CD4-positive, alpha-beta T cell (primary cell): ENCODE measurements at regions not wholly inside any gene's neighbourhood (a gene's known extent, or its start where the extent isn't known, plus 50 kb on each side); places are given as distances from the start of the nearest gene placed in this dataset.

Source experiments
- ATAC-seq: fragments of 200-7000 bp; cut with Tn5 transposase; one replicate; pipeline ENCODE4 v1.10.0; 2022; ENCODE audit warnings: mild to moderate bottlenecking; ENCODE audit not compliant: poor library complexity
- CTCF ChIA-PET: fragments of 350-600 bp; sonication (Branson Sonifier 250); formaldehyde crosslinking; loops from one replicate; lab custom pipeline; 2021; ENCODE audit warnings: antibody characterized with exemption, inconsistent platforms; lab: Charles Lee
- POLR2A ChIA-PET: fragments of 350-600 bp; sonication (Branson Sonifier 250); formaldehyde crosslinking; loops from one replicate; lab custom pipeline; 2021; ENCODE audit warnings: antibody characterized with exemption, inconsistent platforms; lab: Charles Lee
- DNase-seq, 14 experiments: peaks; one replicate each; pipeline ENCODE4 v3.0.0-alpha.2; 2013 to 2020; ENCODE audit warnings: mixed read lengths in 2 of 14
- H3K27ac ChIP-seq, 2 donors: one replicate each; pipeline versions ENCODE4 v1.5.1 to v1.7.0; 2013; ENCODE audit warnings: low read length in 2 of 2, low read depth in 1 of 2, mild to moderate bottlenecking in 1 of 2
- H3K27me3 ChIP-seq, 2 experiments: 1 replicate in 1 of 2; 2 replicates in 1 of 2; pipeline versions ENCODE4 v1.6.1 to v1.7.0; 2013; ENCODE audit warnings: low read length in 2 of 2, control low read depth in 1 of 2, mild to moderate bottlenecking in 1 of 2, moderate library complexity in 1 of 2; ENCODE audit not compliant: insufficient read depth in 2 of 2, control insufficient read depth in 1 of 2
- H3K36me3 ChIP-seq: one replicate; pipeline ENCODE4 v1.6.1; 2013; ENCODE audit warnings: low read length, control low read depth; ENCODE audit not compliant: insufficient read depth
- H3K4me1 ChIP-seq: one replicate; pipeline ENCODE4 v1.6.1; 2013; ENCODE audit warnings: low read length, control low read depth; ENCODE audit not compliant: insufficient read depth
- H3K4me3 ChIP-seq: one replicate; pipeline ENCODE4 v1.5.1; 2013; ENCODE audit warnings: mild to moderate bottlenecking, low read length, moderate library complexity
- H3K9me3 ChIP-seq, 2 experiments: 1 replicate in 1 of 2; 2 replicates in 1 of 2; pipeline versions ENCODE4 v1.6.1 to v1.7.0; 2013; ENCODE audit warnings: low read length in 2 of 2, mild to moderate bottlenecking in 2 of 2, control low read depth in 1 of 2, moderate library complexity in 1 of 2; ENCODE audit not compliant: control insufficient read depth in 1 of 2, insufficient read depth in 1 of 2
- H3K27ac Mint-ChIP-seq: one replicate; pipeline ENCODE4 v1.8.0; 2020; ENCODE audit warnings: mixed read lengths
- H3K27me3 Mint-ChIP-seq: one replicate; pipeline ENCODE4 v1.8.0; 2021; ENCODE audit warnings: mixed read lengths
- H3K36me3 Mint-ChIP-seq: one replicate; pipeline ENCODE4 v1.8.0; 2021; ENCODE audit warnings: low read depth, mixed read lengths
- H3K4me1 Mint-ChIP-seq: one replicate; pipeline ENCODE4 v1.8.0; 2021; ENCODE audit warnings: low read depth, mixed read lengths
- H3K4me3 Mint-ChIP-seq: one replicate; pipeline ENCODE4 v1.8.0; 2020; ENCODE audit warnings: mild to moderate bottlenecking, mixed read lengths
- H3K9me3 Mint-ChIP-seq: one replicate; pipeline ENCODE4 v1.8.0; 2020; ENCODE audit warnings: mixed read lengths
- intact Hi-C, 2 experiments: fragments of 100-400 bp; cut with DNase I in 1 of 2; cut with micrococcal nuclease in 1 of 2; formaldehyde crosslinking; loops; one replicate each; pipeline versions ENCODE4 v1.15.1 to v1.9.0; 2023 to 2025; cut with DNase I, micrococcal nuclease
- TF ChIP-seq, protein P1 (sequence below): fragments of 200-600 bp; IDR thresholded peaks from one replicate; pipeline ENCODE4 v1.8.0; 2022; ENCODE audit warnings: antibody characterized with exemption, mild to moderate bottlenecking

GRCh38 chr5:166102947-166103346, 2188.5 kb upstream of the WWC1 start:
- Mint-ChIP-seq H3K27ac (no peak overlapping the region), H3K4me3 (no peak overlapping the region), H3K9me3 (no peaks in the 10 kb centered on the region), H3K36me3 (no peaks in the 10 kb centered on the region), H3K4me1 (no peaks in the 10 kb centered on the region), H3K27me3 (no peaks in the 10 kb centered on the region)
- Histone ChIP-seq H3K27ac (no peak overlapping the region), H3K27me3 (no peaks in the 10 kb centered on the region), H3K4me1 (no peaks in the 10 kb centered on the region), H3K36me3 (no peaks in the 10 kb centered on the region), H3K4me3 (no peak overlapping the region), H3K9me3 (peaks cover 0 to 12% of the 10 kb centered on the region in 2 experiments)
- intact Hi-C loops = no loop called here
- CTCF ChIA-PET = no interaction called here
- POLR2A ChIA-PET = no interaction called here
- TF ChIP-seq, protein P1, sequence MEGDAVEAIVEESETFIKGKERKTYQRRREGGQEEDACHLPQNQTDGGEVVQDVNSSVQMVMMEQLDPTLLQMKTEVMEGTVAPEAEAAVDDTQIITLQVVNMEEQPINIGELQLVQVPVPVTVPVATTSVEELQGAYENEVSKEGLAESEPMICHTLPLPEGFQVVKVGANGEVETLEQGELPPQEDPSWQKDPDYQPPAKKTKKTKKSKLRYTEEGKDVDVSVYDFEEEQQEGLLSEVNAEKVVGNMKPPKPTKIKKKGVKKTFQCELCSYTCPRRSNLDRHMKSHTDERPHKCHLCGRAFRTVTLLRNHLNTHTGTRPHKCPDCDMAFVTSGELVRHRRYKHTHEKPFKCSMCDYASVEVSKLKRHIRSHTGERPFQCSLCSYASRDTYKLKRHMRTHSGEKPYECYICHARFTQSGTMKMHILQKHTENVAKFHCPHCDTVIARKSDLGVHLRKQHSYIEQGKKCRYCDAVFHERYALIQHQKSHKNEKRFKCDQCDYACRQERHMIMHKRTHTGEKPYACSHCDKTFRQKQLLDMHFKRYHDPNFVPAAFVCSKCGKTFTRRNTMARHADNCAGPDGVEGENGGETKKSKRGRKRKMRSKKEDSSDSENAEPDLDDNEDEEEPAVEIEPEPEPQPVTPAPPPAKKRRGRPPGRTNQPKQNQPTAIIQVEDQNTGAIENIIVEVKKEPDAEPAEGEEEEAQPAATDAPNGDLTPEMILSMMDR = no peak
- ATAC-seq (no peak), DNase-seq (no peak)

- TF ChIP-seq, protein P1 = no peak
Observed at GRCh38 chr5:166111021-166111420, 2180.4 kb upstream of the WWC1 start.

DNA sequence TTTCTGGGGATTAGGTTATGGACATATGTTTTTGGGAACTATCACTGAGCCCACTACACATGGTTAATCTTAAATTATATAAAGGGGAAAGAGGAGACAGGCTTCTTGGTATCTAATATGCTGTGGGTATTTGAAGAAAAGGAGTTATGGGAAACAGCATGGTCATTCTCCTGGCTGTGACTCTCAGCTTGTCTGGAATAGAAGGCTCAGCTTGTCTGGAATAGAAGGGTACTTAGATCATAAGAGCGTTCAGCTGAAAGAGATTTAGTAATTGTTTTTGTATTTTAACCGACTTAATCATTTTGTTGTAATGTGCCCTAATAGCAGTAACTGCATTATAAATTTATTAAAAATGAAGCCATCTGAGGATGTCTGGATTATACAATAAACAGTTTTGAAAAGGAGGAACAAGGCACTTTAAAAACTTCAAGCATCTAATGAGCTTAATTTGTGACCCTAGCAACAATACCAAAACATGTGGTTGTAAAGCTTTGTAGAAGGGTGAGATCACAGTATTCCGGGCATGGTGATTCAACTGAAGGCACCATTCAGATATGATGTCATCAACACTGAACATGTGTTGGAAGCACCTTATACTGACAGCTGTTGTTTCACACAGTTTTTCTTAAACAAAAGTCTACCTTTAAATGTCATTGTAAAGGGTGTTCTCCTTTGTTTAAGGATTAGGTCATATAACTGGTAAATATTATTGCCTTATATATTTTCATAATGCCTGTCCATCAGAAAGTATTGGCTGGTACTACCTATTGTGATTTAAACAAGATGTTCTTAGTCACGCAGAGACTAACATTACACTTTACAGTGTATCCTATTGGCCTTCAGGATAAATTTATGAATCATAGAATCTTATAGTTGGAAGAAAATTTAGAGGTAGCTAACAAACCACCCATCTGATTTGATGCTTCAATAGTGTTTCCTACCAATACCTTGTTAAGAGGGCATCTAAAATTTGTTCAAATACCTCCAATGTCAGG, 2174.1 kb upstream of the WWC1 start:
- Mint-ChIP-seq H3K4me3 (no peak overlapping the region), H3K4me1 (no peaks in the 10 kb centered on the region), H3K36me3 (no peaks in the 10 kb centered on the region), H3K27ac (no peak overlapping the region), H3K9me3 (peaks cover 29% of the 10 kb centered on the region), H3K27me3 (no peaks in the 10 kb centered on the region)
- ChIA-PET POLR2A (no interaction called here), CTCF (no interaction called here)
- no peak for ATAC-seq
- H3K27me3 ChIP-seq = no peaks in the 10 kb centered on the region
- H3K4me1 ChIP-seq = no peaks in the 10 kb centered on the region
- no peak overlapping the region for H3K4me3 ChIP-seq
- H3K36me3 ChIP-seq = no peaks in the 10 kb centered on the region
- no peak for DNase-seq
- intact Hi-C loops = no loop called here
- no peaks in the 10 kb centered on the region for H3K9me3 ChIP-seq
- TF ChIP-seq, protein P1 = no peak
- H3K27ac ChIP-seq = no peak overlapping the region

More at GRCh38 chr5:166111021-166111420, 2180.4 kb upstream of the WWC1 start:
- intact Hi-C loops = no loop called here
- H3K27me3 Mint-ChIP-seq = no peaks in the 10 kb centered on the region
- no peak for DNase-seq
- CTCF ChIA-PET = no interaction called here
- no peak for ATAC-seq
- H3K27ac Mint-ChIP-seq = no peak overlapping the region
- H3K36me3 Mint-ChIP-seq = no peaks in the 10 kb centered on the region
- POLR2A ChIA-PET = no interaction called here
- H3K9me3 ChIP-seq = peaks cover 0 to 4% of the 10 kb centered on the region in 2 experiments
- no peak overlapping the region for H3K4me3 Mint-ChIP-seq
- no peaks in the 10 kb centered on the region for H3K4me1 Mint-ChIP-seq
- no peak overlapping the region for H3K27ac ChIP-seq
- H3K27me3 ChIP-seq = no peaks in the 10 kb centered on the region
- no peak overlapping the region for H3K4me3 ChIP-seq
- no peaks in the 10 kb centered on the region for H3K36me3 ChIP-seq
- H3K9me3 Mint-ChIP-seq = peaks cover 14% of the 10 kb centered on the region
- no peaks in the 10 kb centered on the region for H3K4me1 ChIP-seq
